Stimulated activated CD4-positive, alpha-beta T cell treated with anti-CD3 and anti-CD28 coated beads, TNF-alpha, amount 100 ng/mL, for 24 hours (primary cell): ENCODE measurements at regions not wholly inside any gene's neighbourhood (a gene's known extent, or its start where the extent isn't known, plus 50 kb on each side); places are given as distances from the start of the nearest gene placed in this dataset.
"Not testable (repeated sequence)": the region's sequence is repeated elsewhere in the genome, so short reads cannot be mapped to it uniquely, and the experiment has no call there.

Experiments
- DNase-seq, 3 experiments: peaks; one replicate each; pipeline ENCODE4 v3.0.0-alpha.2; 2020; ENCODE audit warnings: low read depth in 3 of 3

DNA sequence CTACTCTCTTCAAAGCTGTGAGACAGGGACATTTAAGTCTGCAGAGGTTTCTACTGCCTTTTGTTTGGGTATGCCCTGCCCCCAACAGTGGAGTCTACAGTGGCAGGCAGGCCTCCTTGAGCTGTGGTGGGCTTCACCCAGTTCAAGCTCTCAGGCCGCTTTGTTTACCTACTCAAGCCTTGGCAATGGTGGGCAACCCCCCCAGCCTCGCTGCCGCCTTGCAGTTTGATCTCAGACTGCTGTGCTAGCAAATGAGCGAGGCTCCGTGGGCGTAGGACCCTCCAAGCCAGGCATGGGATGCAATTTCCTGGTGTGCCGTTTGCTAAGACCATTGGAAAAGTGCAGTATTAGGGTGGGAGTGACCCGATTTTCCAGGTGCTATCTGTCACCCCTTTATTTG, 310.5 kb upstream of the CFAP20DC start:
- not testable (repeated sequence) for DNase-seq

DNA sequence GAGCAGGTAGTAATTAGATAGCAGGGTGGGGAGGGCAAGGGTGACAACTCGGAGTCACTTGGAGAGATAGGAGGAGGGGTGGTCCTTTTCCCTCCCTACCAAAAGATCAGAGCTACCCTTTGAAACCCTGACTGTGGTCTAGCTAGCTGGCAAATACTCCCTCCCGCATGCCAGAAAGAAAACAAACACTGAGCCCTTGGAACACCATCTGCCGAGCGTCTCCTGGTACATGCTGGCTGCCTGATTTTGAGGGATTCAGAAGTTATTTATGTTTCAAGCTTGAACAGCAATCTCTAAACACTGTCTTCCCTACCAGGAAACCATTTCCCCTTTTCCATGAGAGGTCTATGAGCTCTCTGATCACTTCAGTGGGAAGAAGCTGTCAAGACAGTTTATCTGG, 291.6 kb upstream of the CFAP20DC start:
- DNase-seq: no peak

- no peak for DNase-seq
These were observed 290.0 kb upstream of the CFAP20DC start for GRCh38 chr3:59339818-59340217.

DNA sequence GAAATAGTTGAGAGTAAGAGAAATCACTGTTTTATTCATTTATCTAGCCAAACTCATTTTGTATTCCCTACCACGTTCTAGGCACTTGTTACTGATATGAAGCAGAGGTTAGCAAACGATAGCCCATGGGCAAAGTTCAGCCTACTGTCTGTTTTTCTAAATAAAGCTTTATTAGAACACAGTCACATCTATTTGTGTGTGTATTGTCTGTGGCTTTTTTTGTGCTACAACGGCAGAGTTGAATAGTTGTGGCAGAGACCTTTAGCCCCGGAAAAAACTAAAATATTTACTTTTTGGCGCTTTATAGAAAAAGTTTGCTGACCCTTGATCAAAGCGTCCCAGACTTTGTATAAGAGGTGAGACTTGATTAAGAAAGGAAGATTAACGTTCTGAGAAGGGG, 289.1 kb upstream of the CFAP20DC start:
- no peak for DNase-seq

DNA sequence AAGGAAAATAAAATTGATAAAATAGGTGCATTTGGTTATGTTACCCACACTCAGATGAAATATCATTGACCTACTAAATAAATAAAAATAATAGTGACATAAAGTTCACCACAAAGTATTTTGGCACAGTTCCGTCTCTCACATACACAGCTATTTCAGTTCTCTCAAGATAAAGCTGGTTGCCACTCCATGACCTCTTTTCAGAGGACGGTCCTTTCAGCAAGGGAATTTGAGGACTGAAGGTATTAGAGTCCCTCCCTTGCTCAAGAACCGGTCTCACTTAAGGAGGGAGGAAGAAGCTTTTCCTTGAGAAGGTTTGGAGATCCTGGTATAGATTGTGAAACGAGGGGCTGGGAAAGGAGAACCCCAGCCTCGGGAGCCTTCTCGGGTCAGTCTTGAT, 285.5 kb upstream of the CFAP20DC start:
- no peak for DNase-seq

DNA sequence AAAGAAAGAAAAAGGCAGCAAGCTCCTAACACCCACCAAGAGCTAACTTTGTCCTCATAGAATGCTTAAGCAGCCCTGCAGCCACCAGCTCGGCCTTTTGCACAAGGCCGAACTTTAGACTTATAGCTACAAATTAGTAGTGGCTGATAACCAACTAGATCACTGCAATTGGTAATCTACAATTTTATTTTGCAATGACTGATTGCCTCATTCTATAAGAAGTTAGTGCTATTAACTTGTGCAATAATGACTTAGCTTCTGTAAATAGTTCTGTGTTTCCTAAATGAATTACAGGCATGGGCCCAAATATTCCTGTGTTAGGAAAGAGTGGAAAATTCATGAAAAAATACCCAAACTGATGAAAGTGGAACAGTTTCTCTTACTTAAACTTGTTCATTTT, 284.8 kb upstream of the CFAP20DC start:
- no peak for DNase-seq

GRCh38 chr3:59327376-59327808, 277.6 kb upstream of the CFAP20DC start:
- DNase-seq: no peak

DNA sequence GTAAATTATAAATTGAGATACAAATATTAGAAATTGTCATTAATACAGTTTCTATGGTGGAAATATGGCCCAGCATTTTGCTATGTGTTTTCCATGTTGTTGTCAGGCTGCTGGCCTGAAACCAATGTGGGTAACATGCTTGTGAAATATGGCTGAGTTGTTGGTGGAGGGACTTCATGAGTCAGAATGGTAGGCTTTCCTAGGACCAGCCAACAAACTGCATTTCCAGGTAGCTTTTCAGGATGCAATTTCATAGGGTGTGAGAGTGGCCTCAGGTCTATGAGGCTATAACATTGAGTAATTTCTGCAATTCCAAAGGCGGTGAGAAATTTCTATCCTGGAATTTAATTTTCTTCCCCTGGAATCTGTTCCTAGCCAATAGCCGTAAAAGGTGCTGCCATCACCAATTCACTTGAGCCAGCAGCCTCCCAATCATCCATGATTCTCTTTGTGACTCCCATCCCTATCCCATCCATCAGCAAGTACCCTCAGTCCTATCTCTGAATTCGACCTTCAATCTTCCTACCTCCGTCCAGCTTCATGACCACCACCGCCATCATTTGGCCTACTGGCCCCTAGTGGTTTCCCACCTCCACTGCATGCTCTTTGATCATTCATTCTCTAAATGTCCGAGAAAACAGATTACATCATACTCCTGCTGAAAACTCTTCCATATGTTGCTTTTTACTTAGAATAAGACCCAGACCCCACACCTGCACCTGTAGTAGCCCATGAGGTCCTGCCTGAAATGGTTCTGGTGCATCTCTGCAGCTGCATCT, 276.6 kb upstream of the CFAP20DC start:
- DNase-seq: no peak

GRCh38 chr3:59321881-59322540, 272.2 kb upstream of the CFAP20DC start:
- no peak for DNase-seq

DNA sequence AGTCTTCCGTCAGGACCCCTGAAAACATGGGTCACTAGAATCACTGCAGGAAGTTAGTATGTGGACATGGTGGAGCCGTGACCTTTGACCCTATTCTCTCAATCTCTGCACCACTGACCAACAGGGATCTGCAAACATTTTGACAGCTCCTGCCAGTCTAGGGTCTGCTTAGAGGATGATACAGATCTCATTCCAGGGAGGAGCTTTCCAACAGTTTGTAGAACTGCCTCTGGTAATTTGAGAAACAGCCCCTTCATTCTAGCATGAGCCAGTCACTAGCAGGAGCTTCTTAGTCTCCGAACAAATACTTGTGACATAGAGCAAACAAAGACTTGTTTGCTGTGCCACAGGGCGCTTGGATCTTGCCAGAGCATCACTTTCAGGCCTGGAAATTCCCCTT, 270.3 kb upstream of the CFAP20DC start:
- DNase-seq: no peak

GRCh38 chr3:59319442-59319841, 269.6 kb upstream of the CFAP20DC start:
- DNase-seq: no peak

GRCh38 chr3:59318881-59319280, 269.1 kb upstream of the CFAP20DC start:
- no peak for DNase-seq

DNA sequence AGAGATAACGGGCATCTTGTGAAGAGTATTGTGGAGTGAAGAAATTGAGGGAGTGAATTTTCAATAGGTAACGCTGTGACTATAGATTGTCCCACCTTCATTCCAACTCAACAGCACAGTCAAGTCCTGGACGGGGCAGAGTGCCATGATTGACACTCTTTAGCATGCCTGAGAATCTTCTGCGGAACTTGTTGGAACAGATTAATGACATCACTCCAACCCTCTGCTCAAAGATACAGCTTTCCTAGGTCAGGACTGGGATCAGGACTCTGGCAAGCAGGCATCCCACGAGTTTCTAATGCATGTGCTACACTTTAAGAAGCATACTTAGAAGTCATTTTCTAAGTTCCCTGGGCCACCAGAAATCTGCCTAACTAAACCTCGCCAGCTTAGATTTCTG, 267.6 kb upstream of the CFAP20DC start:
- no peak for DNase-seq

- no peak for DNase-seq
These were observed 267.0 kb upstream of the CFAP20DC start for GRCh38 chr3:59316688-59317275.

DNA sequence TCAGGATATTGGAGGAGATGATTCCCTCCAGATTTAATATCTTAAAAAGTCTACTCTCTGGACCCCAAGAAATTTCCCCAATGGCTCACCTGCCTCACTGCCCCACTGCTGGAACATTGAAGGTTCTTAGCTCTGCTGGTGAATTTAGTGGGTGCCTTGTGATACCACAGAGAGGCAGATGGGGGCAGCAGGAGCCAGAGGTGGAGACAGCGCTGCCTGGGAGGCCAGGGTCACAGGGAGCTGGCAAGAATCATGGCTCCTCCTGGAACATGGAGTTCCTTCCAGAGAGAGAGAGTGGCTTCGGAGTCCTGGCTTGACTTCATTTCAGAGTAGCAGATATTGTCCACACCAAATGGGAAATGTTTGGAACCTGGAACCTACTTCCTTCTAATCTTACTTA, 263.5 kb upstream of the CFAP20DC start:
- DNase-seq: peak; percentile 22 to 46 (median 28)

DNA sequence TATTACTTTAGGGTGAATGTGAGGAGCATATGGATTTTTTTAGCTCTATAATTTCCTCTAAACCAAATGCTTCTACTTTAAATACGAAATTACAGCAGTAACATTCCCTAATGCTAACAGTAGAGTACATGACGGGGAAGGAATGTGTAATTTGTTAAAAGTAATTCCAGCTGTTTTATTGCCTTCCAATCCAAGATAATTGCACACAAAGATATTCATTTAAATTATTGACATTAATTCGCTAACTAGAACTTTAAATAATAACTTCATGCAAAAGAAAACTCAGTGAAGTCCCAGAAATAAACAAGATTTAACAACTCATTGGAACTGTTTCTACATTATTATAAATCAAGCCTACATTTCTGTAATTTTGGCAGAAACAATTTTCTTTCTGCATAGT, 261.4 kb upstream of the CFAP20DC start:
- DNase-seq: no peak

DNA sequence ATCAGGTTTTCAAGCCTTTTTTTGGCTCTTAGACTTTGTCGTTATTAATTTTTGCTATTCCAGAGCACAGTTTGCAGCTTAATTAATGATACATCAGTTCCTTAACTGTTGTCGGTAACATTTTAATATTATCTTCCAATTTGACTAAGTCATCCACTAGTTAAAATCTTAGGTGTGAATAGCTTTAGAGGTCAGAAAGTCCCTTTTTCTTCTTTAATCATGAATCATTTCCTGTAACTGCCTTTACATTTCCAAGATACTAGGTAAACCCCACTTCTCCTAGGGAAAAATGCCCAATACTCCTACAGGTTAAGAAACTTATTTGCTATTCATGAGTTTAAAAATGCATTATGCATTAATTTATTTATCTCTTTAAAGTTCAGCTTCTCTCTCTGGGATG, 260.9 kb upstream of the CFAP20DC start:
- DNase-seq: no peak

DNA sequence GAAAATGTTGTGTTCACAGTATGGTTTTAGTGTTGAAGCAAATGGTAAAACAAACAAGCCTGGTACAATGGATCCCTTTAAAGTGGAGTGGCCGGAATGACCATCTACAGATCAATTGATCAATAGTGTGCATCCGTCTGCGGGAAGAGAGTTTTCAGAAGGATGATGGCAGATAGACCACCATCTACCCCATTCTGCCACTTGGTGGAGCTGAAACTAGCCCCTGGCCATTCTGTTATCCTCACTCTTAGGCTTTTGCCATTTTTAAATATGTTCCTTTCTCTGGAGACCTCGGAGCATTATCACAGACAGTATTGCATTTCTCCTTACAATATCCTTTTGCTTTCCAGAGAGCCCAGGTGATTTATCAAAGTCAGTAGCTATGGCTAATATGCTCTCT, 258.9 kb upstream of the CFAP20DC start:
- DNase-seq: no peak

DNA sequence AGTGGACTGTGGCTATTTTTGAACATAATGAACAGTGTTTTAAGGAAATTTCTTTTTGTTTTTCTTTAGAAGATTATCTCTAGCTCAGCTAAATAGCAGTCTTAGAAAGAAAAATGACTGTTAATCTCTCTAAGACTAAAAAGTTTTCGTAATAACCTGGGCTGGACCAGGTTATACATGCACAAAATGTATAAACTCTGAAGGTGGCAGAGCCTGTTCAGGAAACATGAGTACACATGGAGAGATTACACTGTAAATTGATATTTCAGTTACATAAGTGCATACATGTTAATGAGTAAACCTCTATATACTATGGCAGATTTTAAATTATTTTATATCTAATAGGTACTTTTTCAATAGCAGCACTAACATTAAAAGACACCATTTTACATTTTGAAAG, 258.2 kb upstream of the CFAP20DC start:
- no peak for DNase-seq

DNA sequence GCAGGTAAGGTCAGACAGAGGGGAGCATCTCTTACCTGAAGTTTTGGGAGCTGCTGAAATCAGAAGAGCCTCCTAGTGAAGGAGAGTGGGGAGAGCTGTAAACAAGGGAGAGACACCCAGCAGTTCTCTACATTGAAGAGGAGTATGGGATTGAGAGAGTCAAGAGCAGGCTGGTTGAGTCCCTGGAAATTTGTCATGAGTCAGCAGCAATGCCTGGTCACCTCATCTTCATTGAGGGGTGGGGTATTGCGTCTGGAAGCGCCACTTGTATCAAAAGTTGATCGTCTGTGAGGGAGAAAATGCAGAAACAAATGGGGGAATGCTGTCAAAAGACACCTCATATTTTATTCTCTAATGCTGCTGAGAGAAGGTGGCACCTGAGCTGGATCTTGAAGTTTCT, 256.6 kb upstream of the CFAP20DC start:
- DNase-seq: no peak

GRCh38 chr3:59304296-59304695, 254.5 kb upstream of the CFAP20DC start:
- DNase-seq: no peak

- no peak for DNase-seq
These were observed 253.6 kb upstream of the CFAP20DC start for GRCh38 chr3:59303452-59303851.

DNA sequence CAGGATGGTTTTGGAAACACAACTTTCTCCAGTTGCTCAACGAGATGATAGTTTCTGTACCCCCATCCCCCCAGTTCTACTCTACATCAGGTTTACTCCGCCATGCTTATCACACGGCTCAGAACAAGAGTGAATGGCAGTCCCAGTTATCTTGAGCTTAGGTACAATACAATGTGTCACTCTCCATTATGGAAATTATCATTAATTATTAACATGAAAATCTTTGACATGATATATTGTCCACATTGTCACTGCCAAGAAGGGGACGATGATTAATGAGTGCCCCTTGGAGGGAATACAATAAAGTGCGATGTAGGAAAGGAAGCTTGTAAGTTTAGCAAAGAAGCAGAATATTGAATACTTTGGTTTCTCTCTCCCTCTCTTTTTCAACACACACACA, 252.6 kb upstream of the CFAP20DC start:
- DNase-seq: no peak
